PFSK-1 (cell line): ENCODE measurements at regions not wholly inside any gene's neighbourhood (a gene's known extent, or its start where the extent isn't known, plus 50 kb on each side); places are given as distances from the start of the nearest gene placed in this dataset.

Experiments
- FOXP2 ChIP-seq: optimal IDR thresholded peaks from 2 replicates; pipeline ENCODE3; 2011; ENCODE audit warnings: borderline replicate concordance, control low read depth, inconsistent platforms; ENCODE audit not compliant: insufficient read depth; ENCODE audit errors: extremely low read length, extremely low read depth
- POLR2AphosphoS5 ChIP-seq: IDR thresholded peaks from 2 replicates; pipeline ENCODE4 v1.6.1; 2012; ENCODE audit warnings: low read depth, mild to moderate bottlenecking, control low read depth, low read length, moderate library complexity
- REST ChIP-seq, 2 experiments: IDR thresholded peaks; 2 replicates each; pipeline versions ENCODE4 v1.6.1 to v1.8.0; 2011 to 2012; ENCODE audit warnings: low read depth in 2 of 2, low read length in 2 of 2, control low read depth in 1 of 2, inconsistent platforms in 1 of 2, mild to moderate bottlenecking in 1 of 2, moderate library complexity in 1 of 2; ENCODE audit not compliant: insufficient read depth in 1 of 2
- SIN3A ChIP-seq: IDR thresholded peaks from 2 replicates; pipeline ENCODE4 v1.6.1; 2012; ENCODE audit warnings: mild to moderate bottlenecking, low read length, moderate library complexity, borderline replicate concordance; ENCODE audit not compliant: insufficient read depth
- TAF1 ChIP-seq: IDR thresholded peaks from 2 replicates; pipeline ENCODE4 v1.6.1; 2012; ENCODE audit warnings: low read length, control low read depth, borderline replicate concordance; ENCODE audit not compliant: insufficient read depth

DNA sequence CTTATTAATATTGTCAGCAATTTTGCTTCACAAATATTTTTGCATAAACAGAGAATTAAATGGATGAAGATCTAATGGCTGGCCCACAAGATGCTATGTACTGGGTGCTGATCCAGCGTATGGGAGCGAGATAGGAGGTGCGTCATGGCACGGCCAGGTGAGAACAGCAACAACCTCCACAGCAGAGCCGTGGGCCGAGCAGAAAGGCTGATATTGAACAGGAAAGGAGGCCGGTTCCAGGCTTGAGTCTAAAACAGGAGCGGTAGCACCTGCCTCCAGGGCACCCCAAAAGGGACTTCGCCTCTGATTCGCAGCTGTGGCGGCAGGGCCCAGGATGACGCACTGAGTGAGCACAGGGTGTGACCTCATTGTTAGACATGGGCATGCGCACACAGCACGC, 1502.1 kb downstream of the TBC1D22A start:
- TF ChIP-seq FOXP2 (no peak), POLR2AphosphoS5 (no peak), TAF1 (no peak), SIN3A (no peak), REST (IDR thresholded peaks at IDR 0.05; ENCODE audit: insufficient read depth in 1 of 2, low read depth in 2 of 2, low read length in 2 of 2) (no peak)

GRCh38 chr22:48263791-48264351, 1501.4 kb downstream of the TBC1D22A start:
- no peak for TF ChIP-seq TAF1
- no peak for TF ChIP-seq SIN3A
- no peak for TF ChIP-seq POLR2AphosphoS5
- TF ChIP-seq REST (IDR thresholded peaks at IDR 0.05; ENCODE audit: insufficient read depth in 1 of 2, low read depth in 2 of 2, low read length in 2 of 2): no peak
- no peak for TF ChIP-seq FOXP2

GRCh38 chr22:48263431-48263765, 1500.9 kb downstream of the TBC1D22A start:
- TF ChIP-seq FOXP2 (no peak), SIN3A (no peak)

GRCh38 chr22:48262596-48263430, 1500.4 kb downstream of the TBC1D22A start:
- no peak for TF ChIP-seq TAF1
- no peak for TF ChIP-seq FOXP2
- TF ChIP-seq SIN3A: no peak
- TF ChIP-seq REST (IDR thresholded peaks at IDR 0.05; ENCODE audit: insufficient read depth in 1 of 2, low read depth in 2 of 2, low read length in 2 of 2): no peak
- no peak for TF ChIP-seq POLR2AphosphoS5

DNA sequence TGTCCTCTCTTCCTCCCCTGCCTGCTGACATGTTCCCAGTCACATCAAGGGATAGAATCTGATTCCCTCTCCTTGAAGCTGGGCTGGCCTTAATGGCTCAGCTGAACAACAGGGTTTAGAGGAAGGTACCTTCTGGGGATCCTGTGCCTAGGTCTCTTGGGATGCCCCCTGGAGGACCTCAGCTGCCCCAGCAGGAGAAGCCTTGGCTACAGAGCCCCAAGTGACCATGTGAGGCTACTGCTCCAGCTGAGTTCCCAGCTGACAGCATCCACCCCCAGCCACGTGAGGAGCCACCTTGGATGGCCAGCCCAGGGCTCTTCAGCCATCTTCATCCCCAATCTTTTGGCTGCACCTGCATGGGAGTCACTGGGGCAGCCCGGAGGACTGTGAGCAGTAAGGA, 1499.3 kb downstream of the TBC1D22A start:
- TF ChIP-seq POLR2AphosphoS5 (no peak), SIN3A (no peak), TAF1 (no peak), FOXP2 (no peak), REST (IDR thresholded peaks at IDR 0.05; ENCODE audit: insufficient read depth in 1 of 2, low read depth in 2 of 2, low read length in 2 of 2) (no peak)
